ENCODE measurements at regions not wholly inside any gene's neighbourhood (a gene's known extent, or its start where the extent isn't known, plus 50 kb on each side); places are given as distances from the start of the nearest gene placed in this dataset.
"Not testable (repeated sequence)": the region's sequence is repeated elsewhere in the genome, so short reads cannot be mapped to it uniquely, and the experiment has no call there.

DNA sequence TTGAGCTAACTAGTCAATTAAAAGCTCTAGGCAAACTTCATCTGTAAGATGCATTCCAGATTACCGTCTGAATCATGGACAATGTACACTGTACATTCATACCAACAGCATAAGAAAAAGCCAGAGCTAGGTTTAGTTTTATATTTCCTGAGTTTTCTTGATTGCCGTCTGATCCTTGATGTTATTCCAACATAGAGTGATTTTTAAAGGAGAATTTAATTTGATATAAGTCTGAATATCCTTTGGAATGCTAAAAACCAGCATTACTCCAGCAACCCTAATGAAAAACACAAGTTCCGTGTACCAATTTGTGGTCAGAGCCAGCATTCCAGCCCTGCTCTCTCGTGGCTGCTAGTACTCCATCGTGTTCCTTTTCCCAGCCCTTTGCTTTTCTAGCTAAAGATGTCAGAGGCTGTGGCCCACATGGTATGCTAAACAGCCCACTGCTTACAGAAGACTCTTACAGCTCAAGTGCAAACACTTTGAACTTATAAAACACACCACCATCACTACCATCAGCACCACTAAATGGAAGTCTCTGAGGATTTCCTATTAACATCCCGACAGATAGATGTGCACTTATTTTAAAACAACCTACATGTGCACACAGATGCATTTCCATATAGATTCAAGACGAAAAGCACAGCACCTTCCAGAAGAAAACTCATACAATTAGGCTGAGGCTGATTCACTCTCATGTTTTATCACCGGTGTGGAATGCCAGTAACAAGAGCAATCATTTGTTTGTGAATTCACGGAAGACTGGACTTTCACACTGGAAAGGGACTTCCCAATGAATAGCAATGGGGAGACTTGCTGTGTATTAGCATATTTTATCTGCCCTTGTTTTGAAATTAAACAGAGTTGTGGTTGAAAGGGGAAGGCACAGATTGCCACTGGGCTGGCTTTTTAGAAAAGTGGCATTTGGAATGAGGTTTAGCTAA lies 246.9 kb upstream of the GAS1 start:
- DNase-seq (ENCODE audit: insufficient read length, low spot score) = no peak
- no peak for FAIRE-seq

GRCh38 chr9:87195306-87195705 lies 248.0 kb upstream of the GAS1 start:
- no peak for FAIRE-seq
- no peak for DNase-seq (ENCODE audit: insufficient read length, low spot score)

GRCh38 chr9:87197349-87198130 lies 250.2 kb upstream of the GAS1 start:
- FAIRE-seq = no peak
- DNase-seq (ENCODE audit: insufficient read length, low spot score) = no peak

GRCh38 chr9:87198716-87199115 lies 251.4 kb upstream of the GAS1 start:
- FAIRE-seq = no peak

GRCh38 chr9:87199278-87199677 lies 252.0 kb upstream of the GAS1 start:
- DNase-seq (ENCODE audit: insufficient read length, low spot score) (no peak), FAIRE-seq (no peak)

More at GRCh38 chr9:87198716-87199115, 251.4 kb upstream of the GAS1 start:
- DNase-seq (ENCODE audit: insufficient read length, low spot score) = no peak

- no peak for FAIRE-seq
Measured at GRCh38 chr9:87199782-87200181, 252.5 kb upstream of the GAS1 start.

GRCh38 chr9:87201351-87201751 lies 254.0 kb upstream of the GAS1 start:
- DNase-seq (ENCODE audit: insufficient read length, low spot score) = no peak
- no peak for FAIRE-seq

More at GRCh38 chr9:87199782-87200181, 252.5 kb upstream of the GAS1 start:
- no peak for DNase-seq (ENCODE audit: insufficient read length, low spot score)

GRCh38 chr9:87206064-87206661 lies 258.9 kb upstream of the GAS1 start:
- DNase-seq (ENCODE audit: insufficient read length, low spot score) = no peak
- no peak for FAIRE-seq

DNA sequence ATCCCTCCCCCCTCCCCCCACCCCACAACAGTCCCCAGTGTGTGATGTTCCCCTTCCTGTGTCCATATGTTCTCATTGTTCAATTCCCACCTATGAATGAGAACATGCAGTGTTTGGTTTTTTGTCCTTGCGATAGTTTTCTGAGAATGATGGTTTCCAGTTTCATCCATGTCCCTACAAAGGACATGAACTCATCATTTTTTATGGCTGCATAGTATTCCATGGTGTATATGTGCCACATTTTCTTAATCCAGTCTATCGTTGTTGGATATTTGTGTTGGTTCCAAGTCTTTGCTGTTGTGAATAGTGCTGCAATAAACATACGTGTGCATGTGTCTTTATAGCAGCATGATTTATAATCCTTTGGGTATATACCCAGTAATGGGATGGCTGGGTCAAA lies 263.4 kb upstream of the GAS1 start:
- not testable (repeated sequence) for DNase-seq (ENCODE audit: insufficient read length, low spot score); FAIRE-seq

DNA sequence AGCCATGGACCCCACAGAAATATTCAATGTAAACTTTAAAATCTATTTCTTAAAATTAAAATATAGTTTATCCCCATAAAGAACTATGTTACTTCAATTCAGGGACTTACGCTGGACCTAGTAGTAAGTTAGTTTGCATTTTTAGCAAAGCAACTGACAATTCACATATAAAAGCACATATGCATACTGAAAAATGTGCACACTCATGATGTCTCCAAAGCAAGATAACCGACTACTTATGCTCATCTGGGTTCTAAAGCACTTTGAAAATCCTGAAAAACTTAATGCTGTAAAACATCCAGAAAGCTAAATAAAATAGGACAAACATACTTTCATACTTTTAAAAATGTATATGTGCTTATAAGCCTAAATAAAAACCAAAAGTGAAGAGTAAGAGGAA lies 264.4 kb upstream of the GAS1 start:
- no peak for DNase-seq (ENCODE audit: insufficient read length, low spot score)
- no peak for FAIRE-seq

- FAIRE-seq (no peak), DNase-seq (ENCODE audit: insufficient read length, low spot score) (no peak)
Measured at GRCh38 chr9:87212605-87213021, 265.3 kb upstream of the GAS1 start.

GRCh38 chr9:87213948-87214347 lies 266.6 kb upstream of the GAS1 start:
- DNase-seq (ENCODE audit: insufficient read length, low spot score) (no peak), FAIRE-seq (no peak)

GRCh38 chr9:87214991-87215390 lies 267.7 kb upstream of the GAS1 start:
- FAIRE-seq (no peak), DNase-seq (ENCODE audit: insufficient read length, low spot score) (no peak)

- FAIRE-seq = no peak
- no peak for DNase-seq (ENCODE audit: insufficient read length, low spot score)
Measured at GRCh38 chr9:87216036-87216435, 268.7 kb upstream of the GAS1 start.

DNA sequence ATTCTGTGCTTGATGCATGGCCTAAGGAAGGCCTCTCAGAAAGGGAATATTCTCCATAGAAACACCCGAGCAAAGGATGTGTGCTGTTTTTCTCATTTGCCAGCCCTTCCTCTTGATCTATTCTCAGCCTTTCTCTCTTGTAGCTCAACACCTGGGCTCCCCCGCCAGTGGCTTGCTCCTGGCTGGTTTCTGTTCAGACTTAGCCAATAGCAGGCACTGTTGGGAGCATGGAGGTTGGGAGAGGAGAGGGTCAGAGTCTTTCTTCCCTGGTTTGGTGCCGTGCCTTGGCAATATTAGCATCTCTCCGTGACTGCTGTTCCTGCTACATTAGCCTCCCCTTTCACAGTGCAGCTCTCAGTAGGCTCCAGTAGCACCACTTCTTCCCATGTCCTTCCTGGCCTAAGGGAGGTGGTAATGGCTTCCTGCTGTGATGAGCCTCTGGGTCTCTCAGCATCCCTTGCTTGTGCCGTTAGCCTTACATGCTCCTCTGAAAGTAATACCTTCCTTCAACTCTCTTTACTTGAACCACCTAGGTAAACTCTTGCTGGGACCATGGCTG lies 269.7 kb upstream of the GAS1 start:
- no peak for FAIRE-seq
- no peak for DNase-seq (ENCODE audit: insufficient read length, low spot score)

DNA sequence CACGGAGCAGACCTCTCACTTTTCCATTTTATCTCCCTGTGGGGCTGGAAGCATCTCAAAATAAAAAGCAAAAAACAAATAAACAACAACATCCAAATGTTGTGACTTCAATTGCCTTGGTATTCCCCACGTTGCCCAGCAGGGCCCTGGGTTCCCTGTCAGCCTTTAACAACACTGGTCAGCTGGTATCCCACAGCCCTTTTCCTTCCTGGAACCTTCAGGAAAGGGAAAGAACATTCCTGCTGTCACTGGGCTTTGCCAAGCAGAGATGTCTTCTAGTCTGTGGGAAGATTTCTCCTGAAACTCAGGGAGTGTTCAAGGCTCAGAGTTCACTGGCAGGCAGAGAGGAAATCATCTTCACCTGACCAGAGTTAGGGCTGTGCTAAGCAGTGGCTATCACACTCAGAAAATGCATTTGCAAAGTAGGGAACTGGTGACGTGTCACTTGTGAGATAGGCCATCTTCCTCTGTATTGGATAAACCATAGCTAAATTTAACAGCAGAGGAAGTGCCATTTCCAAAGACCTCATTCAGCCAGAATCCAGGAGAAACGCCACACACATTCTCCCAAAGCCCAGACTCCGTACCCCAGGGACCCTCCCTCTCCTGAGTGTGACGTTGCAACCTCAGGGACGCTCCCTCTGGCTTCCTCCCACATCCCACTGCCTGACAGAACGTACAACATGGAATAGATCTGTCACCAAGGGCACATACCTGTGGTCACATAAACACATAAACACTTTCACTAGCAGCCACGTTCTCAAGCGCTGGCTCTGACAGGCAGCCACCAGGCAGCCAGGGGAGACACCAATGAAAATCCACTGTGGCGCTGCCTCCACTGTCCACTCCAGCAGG lies 274.0 kb upstream of the DAPK1 start:
- FAIRE-seq (no peak), DNase-seq (ENCODE audit: insufficient read length, low spot score) (no peak)

DNA sequence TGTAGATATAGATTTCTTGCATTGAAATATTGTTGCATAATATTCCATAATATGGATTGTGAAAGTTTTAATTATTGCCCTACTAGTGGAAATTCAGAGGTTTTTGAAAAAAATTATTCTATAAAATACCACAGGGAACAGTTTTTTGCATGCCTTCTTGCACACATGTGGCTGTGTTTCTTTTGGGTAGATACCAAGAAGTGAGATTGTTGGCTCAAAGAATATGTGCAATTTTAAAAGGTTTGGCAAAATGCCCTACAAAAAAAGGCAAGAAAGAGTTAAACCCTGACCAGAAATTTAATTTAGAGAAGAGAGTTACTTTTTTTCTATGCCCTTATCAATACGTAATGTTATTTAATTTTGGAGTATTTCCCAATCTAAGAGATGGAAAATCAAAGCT lies 270.8 kb upstream of the DAPK1 start:
- DNase-seq (ENCODE audit: insufficient read length, low spot score) (no peak), FAIRE-seq (no peak)

GRCh38 chr9:87227456-87227855 lies 270.2 kb upstream of the DAPK1 start:
- FAIRE-seq (no peak), DNase-seq (ENCODE audit: insufficient read length, low spot score) (no peak)

DNA sequence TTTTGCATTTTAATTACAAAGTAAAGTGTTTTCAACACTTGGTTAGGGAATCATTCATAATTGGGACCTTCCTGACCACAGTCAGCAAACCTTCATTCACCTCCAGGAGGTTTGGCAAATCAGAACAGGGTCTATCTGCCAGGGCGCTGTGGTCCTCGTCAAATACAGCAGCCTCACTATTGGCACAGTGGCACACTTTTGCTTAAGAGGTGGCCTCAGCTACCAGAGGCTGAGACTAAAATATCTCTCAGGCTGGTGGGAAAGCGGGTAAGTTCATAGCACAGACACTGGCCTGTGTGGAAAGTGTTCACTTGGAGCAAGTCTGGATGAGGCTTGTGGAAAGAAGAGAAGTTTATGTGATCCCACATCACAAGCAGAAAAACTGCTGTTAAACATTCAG lies 268.6 kb upstream of the DAPK1 start:
- FAIRE-seq (no peak), DNase-seq (ENCODE audit: insufficient read length, low spot score) (no peak)

- FAIRE-seq = no peak
- no peak for DNase-seq (ENCODE audit: insufficient read length, low spot score)
Measured at GRCh38 chr9:87233431-87233830, 264.2 kb upstream of the DAPK1 start.
